ENCODE measurements at regions not wholly inside any gene's neighbourhood (a gene's known extent, or its start where the extent isn't known, plus 50 kb on each side); places are given as distances from the start of the nearest gene placed in this dataset.
A peak's percentile ranks its signal among the peaks of the same experiment; 100 is the strongest.

- Histone ChIP-seq H3K27me3 (peaks cover 83% of the 10 kb centered on the region), H3K36me3 (no peaks in the 10 kb centered on the region), H3K4me3 (no peak overlapping the region), H3K4me1 (ENCODE audit: low read depth) (no peaks in the 10 kb centered on the region), H3K27ac (no peak overlapping the region), H3K9me3 (ENCODE audit: low read depth) (no peaks in the 10 kb centered on the region)
- no peak for DNase-seq (ENCODE audit: low read depth in 1 of 2, low spot score in 1 of 2)
- no peak for TF ChIP-seq CTCF (IDR thresholded peaks at IDR 0.05; ENCODE audit: low read depth, low read length)
Observed at GRCh38 chr6:113767985-113768384, 89.2 kb upstream of the MARCKS start.

- Histone ChIP-seq H3K27ac (no peak overlapping the region), H3K4me3 (no peak overlapping the region), H3K9me3 (ENCODE audit: low read depth) (no peaks in the 10 kb centered on the region), H3K36me3 (no peaks in the 10 kb centered on the region), H3K27me3 (peaks cover 54% of the 10 kb centered on the region), H3K4me1 (ENCODE audit: low read depth) (peaks cover 13% of the 10 kb centered on the region)
- DNase-seq (ENCODE audit: low read depth in 1 of 2, low spot score in 1 of 2): no peak
- no peak for TF ChIP-seq CTCF (IDR thresholded peaks at IDR 0.05; ENCODE audit: low read depth, low read length)
Observed at GRCh38 chr6:113772961-113773360, 84.2 kb upstream of the MARCKS start.

- peaks cover 13% of the 10 kb centered on the region for H3K4me1 ChIP-seq (ENCODE audit: low read depth)
- no peak for TF ChIP-seq CTCF (IDR thresholded peaks at IDR 0.05; ENCODE audit: low read depth, low read length)
- no peak overlapping the region for H3K27ac ChIP-seq
- H3K9me3 ChIP-seq (ENCODE audit: low read depth): no peaks in the 10 kb centered on the region
- peak; percentile 9 to 61 for DNase-seq (ENCODE audit: low read depth in 1 of 2, low spot score in 1 of 2)
- no peak overlapping the region for H3K4me3 ChIP-seq
- H3K27me3 ChIP-seq: peaks cover 57% of the 10 kb centered on the region
- H3K36me3 ChIP-seq: no peaks in the 10 kb centered on the region
Observed at GRCh38 chr6:113774127-113774825, 82.9 kb upstream of the MARCKS start.

GRCh38 chr6:113776998-113777397 lies 80.1 kb upstream of the MARCKS start:
- Histone ChIP-seq H3K9me3 (ENCODE audit: low read depth) (no peaks in the 10 kb centered on the region), H3K36me3 (no peaks in the 10 kb centered on the region), H3K27me3 (peaks cover 58% of the 10 kb centered on the region), H3K4me3 (no peak overlapping the region), H3K27ac (no peak overlapping the region), H3K4me1 (ENCODE audit: low read depth) (peaks cover 13% of the 10 kb centered on the region)
- DNase-seq (ENCODE audit: low read depth in 1 of 2, low spot score in 1 of 2): peak; percentile 46 to 59
- TF ChIP-seq CTCF (IDR thresholded peaks at IDR 0.05; ENCODE audit: low read depth, low read length): no peak

- Histone ChIP-seq H3K27ac (no peak overlapping the region), H3K9me3 (ENCODE audit: low read depth) (no peaks in the 10 kb centered on the region), H3K4me3 (no peak overlapping the region), H3K27me3 (peaks cover 60% of the 10 kb centered on the region), H3K36me3 (no peaks in the 10 kb centered on the region), H3K4me1 (ENCODE audit: low read depth) (peaks cover 13% of the 10 kb centered on the region)
- TF ChIP-seq CTCF (IDR thresholded peaks at IDR 0.05; ENCODE audit: low read depth, low read length): no peak
- no peak for DNase-seq (ENCODE audit: low read depth in 1 of 2, low spot score in 1 of 2)
Observed at GRCh38 chr6:113777601-113778000, 79.5 kb upstream of the MARCKS start.
